ENCODE measurements at regions not wholly inside any gene's neighbourhood (a gene's known extent, or its start where the extent isn't known, plus 50 kb on each side); places are given as distances from the start of the nearest gene placed in this dataset.
"Not testable (repeated sequence)": the region's sequence is repeated elsewhere in the genome, so short reads cannot be mapped to it uniquely, and the experiment has no call there.

DNA sequence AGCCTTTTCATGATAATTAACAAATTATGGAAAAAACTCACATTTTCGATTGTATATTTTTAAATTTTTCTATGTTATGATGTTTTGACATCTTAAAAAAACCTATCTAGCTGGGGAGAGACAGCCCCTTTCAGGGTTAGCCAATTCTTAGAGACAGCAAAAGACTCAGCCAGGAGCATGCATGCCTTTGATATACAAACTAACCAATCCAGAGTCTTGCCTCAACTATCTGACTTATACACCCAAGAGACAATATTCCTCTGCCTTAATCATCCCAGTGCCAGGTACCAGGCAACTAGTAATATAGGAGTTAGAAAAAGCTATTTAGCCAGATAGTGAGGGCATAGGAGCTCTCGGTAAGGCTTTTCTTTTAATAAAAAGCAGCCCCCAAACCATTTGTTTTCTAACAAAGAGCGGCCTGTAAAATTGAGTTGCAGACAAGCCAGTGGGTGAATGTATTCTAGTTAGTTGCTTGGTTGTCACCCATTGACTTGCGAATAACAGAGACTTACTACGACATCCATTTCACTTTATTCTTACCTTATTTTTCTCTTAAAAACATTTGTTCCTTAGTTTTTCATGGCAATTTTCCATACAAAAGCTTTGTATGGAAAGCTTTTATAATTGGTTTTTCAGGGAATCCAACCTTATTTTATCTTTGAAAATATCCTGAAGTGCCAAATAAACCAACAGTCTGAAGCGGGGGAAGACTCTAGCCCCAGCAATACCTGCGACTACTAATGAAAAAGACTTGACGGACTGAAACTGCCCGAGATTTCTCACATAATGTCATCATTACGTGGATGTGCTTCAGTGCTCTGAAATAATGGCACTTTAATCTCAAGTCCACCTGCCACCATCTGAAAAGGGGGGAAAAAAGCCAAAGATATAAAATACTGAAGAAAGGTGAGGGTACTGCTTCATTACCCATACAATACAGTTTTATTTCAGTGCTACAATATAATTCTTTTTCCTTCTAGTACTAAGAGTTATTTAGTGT, 64.6 kb upstream of the ATP2C1 start:
- TF ChIP-seq POLR2A (IDR thresholded peaks at IDR 0.05; ENCODE audit: low read depth, low read length) = no peak
- FAIRE-seq (no peak), DNase-seq (ENCODE audit: insufficient read length, low spot score) (no peak)

DNA sequence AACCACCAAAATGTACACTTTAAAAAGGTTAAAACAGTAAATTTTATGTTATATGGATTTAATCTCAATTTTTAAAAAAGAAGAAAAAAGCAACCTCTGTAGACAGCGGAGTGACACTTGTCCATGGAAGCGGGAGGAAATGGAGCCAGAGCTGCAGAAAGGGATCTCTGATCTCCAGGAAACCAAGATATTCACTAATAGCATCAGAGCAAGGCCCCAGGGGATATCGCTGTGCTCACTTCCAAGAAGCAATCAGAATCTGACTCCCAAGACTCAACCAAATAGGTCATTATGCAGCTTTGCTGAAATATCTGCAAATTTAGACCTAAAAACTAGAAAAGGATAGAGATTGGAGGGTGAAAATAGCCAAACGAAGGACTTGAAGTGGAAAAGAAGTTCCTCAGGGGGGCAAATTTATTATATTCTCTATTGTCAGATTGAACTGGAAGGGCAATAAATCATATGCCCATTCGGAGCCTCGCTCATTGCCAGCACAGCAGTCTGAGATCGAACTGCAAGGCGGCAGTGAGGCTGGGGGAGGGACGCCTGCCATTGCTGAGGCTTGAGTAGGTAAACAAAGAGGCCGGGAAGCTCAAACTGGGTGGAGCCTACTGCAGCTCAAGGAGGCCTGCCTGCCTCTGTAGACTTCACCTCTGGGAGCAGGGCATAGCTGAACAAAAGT, 62.0 kb upstream of the ATP2C1 start:
- FAIRE-seq = no peak
- no peak for DNase-seq (ENCODE audit: insufficient read length, low spot score)
- TF ChIP-seq POLR2A (IDR thresholded peaks at IDR 0.05; ENCODE audit: low read depth, low read length) = no peak

DNA sequence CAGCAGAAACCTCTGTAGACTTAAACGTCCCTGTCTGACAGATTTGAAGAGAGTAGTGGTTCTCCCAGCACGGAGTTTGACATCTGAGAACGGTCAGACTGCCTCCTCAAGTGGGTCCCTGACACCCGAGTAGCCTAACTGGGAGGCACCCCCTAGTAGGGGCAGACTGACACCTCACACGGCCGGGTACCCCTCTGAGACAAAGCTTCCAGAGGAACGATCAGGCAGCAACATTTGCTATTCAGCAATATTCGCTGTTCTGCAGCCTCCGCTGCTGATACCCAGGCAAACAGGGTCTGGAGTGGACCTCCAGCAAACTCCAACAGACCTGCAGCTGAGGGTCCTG, 61.5 kb upstream of the ATP2C1 start:
- not testable (repeated sequence) for FAIRE-seq; DNase-seq (ENCODE audit: insufficient read length, low spot score)

DNA sequence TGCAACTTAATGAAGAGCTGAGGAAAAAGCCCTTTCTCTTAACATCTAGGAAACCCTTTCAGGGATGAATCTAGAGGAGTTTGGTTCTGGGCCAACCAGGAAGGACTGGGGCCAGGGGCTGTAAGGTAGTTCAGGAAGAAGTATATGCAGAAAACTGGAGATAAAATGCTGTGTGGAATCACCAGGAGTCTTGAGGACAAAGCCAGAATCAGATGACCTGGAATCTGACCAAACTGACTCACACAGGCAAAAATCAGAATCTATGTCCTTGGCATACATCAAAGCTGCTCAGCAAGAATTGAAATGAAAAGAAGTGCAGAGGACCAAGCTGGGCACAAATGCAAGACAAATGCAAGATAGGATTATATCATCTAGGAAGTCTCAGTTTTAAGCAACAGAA, 59.4 kb upstream of the ATP2C1 start:
- DNase-seq (ENCODE audit: insufficient read length, low spot score) (no peak), FAIRE-seq (peak; percentile 93)
- TF ChIP-seq POLR2A (IDR thresholded peaks at IDR 0.05; ENCODE audit: low read depth, low read length) = no peak

DNA sequence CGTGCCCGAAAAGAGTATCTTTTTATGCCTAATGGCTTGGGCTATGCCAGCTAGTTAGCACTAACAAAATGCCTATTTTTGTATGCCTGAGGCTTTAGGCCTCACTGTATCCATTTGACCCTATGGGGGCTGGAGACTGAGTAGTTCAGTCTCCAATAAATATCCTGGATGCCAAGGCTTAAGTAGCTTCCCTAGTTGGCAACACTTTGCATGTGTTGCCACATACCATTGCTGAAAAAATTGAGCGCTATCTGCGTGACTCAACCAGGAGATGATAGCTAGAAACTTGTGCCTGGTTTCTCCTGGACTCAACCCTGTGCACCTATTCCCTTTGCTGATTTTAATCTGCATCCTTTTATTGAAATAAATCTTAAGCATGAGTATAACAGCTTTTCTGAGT, 58.4 kb upstream of the ATP2C1 start:
- TF ChIP-seq POLR2A (IDR thresholded peaks at IDR 0.05; ENCODE audit: low read depth, low read length) = no peak
- no peak for DNase-seq (ENCODE audit: insufficient read length, low spot score)
- no peak for FAIRE-seq

DNA sequence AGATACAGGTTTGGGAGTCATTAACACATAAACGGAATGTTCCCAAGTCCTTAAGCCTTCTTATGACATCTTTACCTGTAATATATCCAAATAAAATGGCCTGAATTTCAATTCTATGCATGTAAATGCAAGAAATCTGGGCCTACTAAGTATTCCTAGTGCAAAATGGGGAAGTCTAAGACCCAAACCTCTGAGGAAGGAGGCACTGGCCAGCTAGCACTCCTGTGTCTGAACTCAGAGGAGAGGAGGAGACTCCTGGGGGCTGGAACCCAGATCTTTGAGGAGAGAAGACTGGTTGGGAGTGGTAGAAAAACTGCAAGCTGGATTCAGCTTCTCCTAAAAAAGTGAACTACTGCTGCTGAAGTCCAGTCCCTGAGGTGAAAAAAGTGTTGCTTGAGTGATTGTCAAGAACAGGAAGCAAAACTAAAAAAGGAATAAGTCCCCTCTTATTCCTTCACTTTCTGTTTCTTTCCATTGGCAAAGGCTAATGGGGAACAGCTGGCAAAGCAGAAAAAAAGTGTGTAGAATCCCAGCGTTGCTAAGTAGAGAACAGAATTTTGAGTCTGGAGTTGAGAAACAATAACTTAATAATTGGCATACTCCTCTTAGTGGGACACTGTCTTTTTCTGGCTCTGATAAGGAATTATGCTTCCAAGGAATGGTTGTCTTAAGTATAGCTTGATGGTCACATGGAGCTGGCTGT, 54.8 kb upstream of the ATP2C1 start:
- FAIRE-seq (no peak), DNase-seq (ENCODE audit: insufficient read length, low spot score) (no peak)
- TF ChIP-seq POLR2A (IDR thresholded peaks at IDR 0.05; ENCODE audit: low read depth, low read length) = no peak

DNA sequence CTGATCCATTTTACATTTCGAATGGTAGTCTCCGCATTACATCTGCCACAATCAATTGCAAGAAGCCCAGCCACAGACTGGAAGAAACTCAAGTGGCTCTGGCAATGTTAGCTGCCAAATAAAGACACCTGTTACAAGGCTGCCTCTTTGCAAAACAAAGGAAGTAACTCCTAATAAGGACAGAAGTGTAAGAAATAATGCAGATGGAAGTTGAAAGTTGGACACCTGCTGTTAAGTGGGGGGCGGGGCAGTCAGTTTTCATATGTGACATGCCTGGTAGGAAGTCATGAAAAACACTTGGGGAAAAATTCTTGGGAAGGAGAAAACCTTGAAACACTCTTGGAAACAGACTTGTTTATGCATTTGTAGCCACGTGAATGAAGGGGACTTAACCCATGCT, 54.1 kb upstream of the ATP2C1 start:
- FAIRE-seq (peak; percentile 43), DNase-seq (ENCODE audit: insufficient read length, low spot score) (no peak)
- TF ChIP-seq POLR2A (IDR thresholded peaks at IDR 0.05; ENCODE audit: low read depth, low read length) = no peak

DNA sequence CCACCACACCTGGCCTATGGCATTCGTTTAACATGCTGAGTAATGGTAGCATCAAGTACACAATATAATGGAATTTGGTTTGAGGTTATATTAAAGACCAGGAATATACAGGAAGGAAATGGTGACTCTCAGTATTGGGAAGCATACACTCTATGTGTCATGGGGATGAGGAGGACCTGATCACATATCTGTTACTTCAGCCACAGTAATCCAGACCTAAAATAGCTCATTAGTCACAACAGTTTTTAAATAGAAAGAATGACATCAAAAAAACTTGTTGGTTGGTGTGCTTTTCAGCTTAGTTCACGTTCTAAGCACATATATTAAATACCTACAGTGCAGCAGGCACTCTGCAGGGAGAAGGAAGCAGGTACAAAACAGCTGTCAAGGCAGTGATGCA, 52.5 kb upstream of the ATP2C1 start:
- FAIRE-seq (peak; percentile 65), DNase-seq (ENCODE audit: insufficient read length, low spot score) (no peak)
- TF ChIP-seq POLR2A (IDR thresholded peaks at IDR 0.05; ENCODE audit: low read depth, low read length) = no peak

DNA sequence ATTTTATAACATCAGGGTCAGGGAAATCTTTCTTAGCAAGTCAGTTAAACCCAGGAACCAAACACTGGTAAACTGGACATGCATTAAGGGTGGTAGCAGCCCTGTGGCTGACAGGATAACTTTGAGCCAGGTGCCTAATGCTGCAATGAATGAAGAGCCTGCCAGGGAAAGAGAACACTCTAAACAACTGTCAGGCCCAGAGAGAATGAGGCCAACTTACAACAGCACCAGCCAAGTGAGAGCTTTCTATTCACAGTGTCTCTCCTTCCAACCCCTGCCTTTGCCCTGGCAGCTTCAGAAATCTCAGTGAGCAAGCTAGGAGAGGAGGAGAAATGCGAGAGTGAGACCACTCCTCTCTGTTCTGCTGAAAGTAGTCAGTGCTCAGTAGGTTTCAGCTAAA, 50.4 kb upstream of the ATP2C1 start:
- no peak for DNase-seq (ENCODE audit: insufficient read length, low spot score)
- no peak for TF ChIP-seq POLR2A (IDR thresholded peaks at IDR 0.05; ENCODE audit: low read depth, low read length)
- FAIRE-seq = no peak

All from H54 (cell line).